HG03571 (cell line): ENCODE measurements at regions not wholly inside any gene's neighbourhood (a gene's known extent, or its start where the extent isn't known, plus 50 kb on each side); places are given as distances from the start of the nearest gene placed in this dataset.
"Not testable (repeated sequence)": the region's sequence is repeated elsewhere in the genome, so short reads cannot be mapped to it uniquely, and the experiment has no call there.

Source experiments
- ATAC-seq: cut with Tn5 transposase; IDR thresholded peaks from one replicate; pipeline ENCODE4 v1.9.1; 2021; ENCODE audit not compliant: unreplicated experiment

DNA sequence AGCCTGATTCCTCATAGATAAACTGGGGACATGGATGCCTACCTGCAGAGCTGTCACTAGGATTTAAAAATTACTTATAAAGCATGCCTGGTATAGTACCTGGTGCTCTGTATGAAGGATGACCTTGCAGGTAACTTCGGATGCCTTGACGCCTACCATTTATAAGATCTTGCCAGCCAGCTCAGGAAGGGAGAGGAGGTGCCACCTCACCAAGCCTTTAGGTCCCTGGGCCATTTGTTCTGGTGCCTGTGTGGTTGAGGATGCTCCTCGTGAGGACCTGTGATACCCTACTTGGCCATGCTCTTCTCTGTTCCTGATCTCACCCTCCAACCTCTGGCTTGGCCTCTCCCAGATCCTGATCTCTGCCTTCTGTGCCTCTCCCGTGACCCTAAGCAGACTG is 85.2 kb downstream of the FDX1 start:
- no peak for ATAC-seq

GRCh38 chr11:110517381-110517780 is 87.6 kb downstream of the FDX1 start:
- ATAC-seq = not testable (repeated sequence)

- ATAC-seq = no peak
These were observed 89.2 kb downstream of the FDX1 start for GRCh38 chr11:110518809-110519514.

- ATAC-seq = no peak
These were observed 90.0 kb downstream of the FDX1 start for GRCh38 chr11:110519796-110520195.

DNA sequence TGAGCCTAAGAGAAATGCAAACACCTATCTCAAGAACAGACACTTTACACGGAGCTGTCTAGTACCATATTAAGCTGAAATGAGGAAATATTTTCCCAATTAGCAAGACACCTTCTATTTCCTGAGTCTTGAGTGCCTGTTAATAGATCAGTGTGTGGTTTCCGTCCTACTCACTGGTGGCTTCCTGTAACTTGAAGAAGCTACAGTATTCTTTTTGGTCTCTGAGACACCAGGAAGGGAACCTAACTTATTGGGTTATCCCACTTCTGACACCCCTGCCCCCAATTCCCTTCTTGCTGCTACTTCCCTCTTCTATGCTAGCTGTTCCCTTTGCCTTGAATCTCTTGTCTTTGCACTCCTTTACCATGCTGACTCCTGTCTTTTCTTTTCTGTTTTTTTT is 92.7 kb downstream of the FDX1 start:
- ATAC-seq = no peak

- no peak for ATAC-seq
These were observed 94.5 kb downstream of the FDX1 start for GRCh38 chr11:110524238-110524637.

DNA sequence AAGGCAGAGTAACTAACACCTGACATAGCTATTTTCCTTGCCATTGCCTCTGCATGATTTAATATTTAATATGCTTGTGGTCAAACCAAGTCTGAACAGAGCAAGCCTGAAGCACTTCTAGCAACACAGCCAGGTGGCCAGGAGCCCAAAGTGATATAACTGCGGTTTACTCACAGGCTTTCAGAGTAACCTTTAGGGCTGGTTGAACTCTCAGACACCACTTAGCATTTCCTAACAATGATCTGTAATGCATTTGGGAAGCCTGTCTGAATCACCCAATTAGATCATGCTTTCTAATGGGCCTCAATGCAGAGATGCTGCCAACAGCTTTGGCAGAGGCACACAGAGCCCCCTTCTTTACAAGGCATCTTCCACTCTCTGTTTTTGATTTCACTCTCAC is 96.1 kb downstream of the FDX1 start:
- peak; percentile 93 for ATAC-seq

DNA sequence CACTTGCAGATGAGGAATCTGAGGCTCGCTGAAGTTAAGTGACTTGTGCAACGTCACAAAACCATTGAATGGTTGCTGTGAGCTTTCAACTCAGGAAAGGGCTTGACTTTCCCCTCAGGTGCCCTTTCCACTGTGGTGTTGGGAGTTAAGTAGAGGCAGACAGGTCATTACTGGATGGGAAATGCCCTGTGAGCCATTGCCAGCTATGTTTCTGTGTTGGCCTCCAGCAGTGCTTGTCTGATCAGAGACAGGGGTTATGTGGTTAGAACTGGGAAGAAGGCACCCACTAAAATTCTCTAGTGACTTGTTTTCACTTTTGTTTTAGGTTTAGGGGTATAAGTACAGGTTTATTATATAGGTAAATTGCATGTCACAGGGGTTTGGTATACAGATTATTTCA is 96.6 kb downstream of the FDX1 start:
- ATAC-seq = peak; percentile 44
